Breast epithelium (tissue), 3 donors: ENCODE measurements at regions not wholly inside any gene's neighbourhood (a gene's known extent, or its start where the extent isn't known, plus 50 kb on each side); places are given as distances from the start of the nearest gene placed in this dataset.

Experiments
- CTCF ChIP-seq, 3 donors: fragments of 450-650 bp; IDR thresholded peaks; one replicate each; pipeline ENCODE4 v1.5.1; 2016 to 2017; ENCODE audit warnings: antibody characterized with exemption in 3 of 3, mild to moderate bottlenecking in 3 of 3, moderate library complexity in 3 of 3
- POLR2A ChIP-seq: fragments of 450-650 bp; IDR thresholded peaks from one replicate; pipeline ENCODE4 v1.6.1; 2016; ENCODE audit warnings: antibody characterized with exemption, mild to moderate bottlenecking, moderate library complexity

GRCh38 chr18:68574311-68574710 lies 140.6 kb downstream of the TMX3 start:
- TF ChIP-seq CTCF (IDR thresholded peaks at IDR 0.05) (no peak), POLR2A (no peak)
